Duodenal mucosa (tissue), 2 donors: ENCODE measurements at regions not wholly inside any gene's neighbourhood (a gene's known extent, or its start where the extent isn't known, plus 50 kb on each side); places are given as distances from the start of the nearest gene placed in this dataset.

Experiments used
- H3K27ac ChIP-seq: one replicate; pipeline ENCODE4 v1.7.0; 2013; ENCODE audit warnings: low read depth, low read length
- H3K27me3 ChIP-seq, 2 donors: one replicate each; pipeline ENCODE4 v1.7.0; 2013; ENCODE audit warnings: low read length in 2 of 2, control low read depth in 1 of 2; ENCODE audit not compliant: insufficient read depth in 2 of 2, control insufficient read depth in 1 of 2
- H3K36me3 ChIP-seq, 2 donors: one replicate each; pipeline ENCODE4 v1.7.0; 2013; ENCODE audit warnings: low read length in 2 of 2, control low read depth in 1 of 2; ENCODE audit not compliant: insufficient read depth in 2 of 2, control insufficient read depth in 1 of 2
- H3K4me1 ChIP-seq, 2 donors: one replicate each; pipeline ENCODE4 v1.7.0; 2013; ENCODE audit warnings: low read length in 2 of 2, control low read depth in 1 of 2; ENCODE audit not compliant: insufficient read depth in 2 of 2, control insufficient read depth in 1 of 2
- H3K4me3 ChIP-seq, 2 donors: one replicate each; pipeline ENCODE4 v1.7.0; 2013; ENCODE audit warnings: low read length in 2 of 2, low read depth in 1 of 2
- H3K9ac ChIP-seq, 2 donors: one replicate each; pipeline ENCODE4 v1.7.0; 2013; ENCODE audit warnings: low read length in 2 of 2, low read depth in 1 of 2
- H3K9me3 ChIP-seq, 2 donors: one replicate each; pipeline ENCODE4 v1.7.0; 2013; ENCODE audit warnings: low read length in 2 of 2, control low read depth in 1 of 2; ENCODE audit not compliant: control insufficient read depth in 1 of 2

- Histone ChIP-seq H3K9ac (no peak overlapping the region), H3K27me3 (no peaks in the 10 kb centered on the region), H3K27ac (no peak overlapping the region), H3K36me3 (no peaks in the 10 kb centered on the region), H3K4me3 (no peak overlapping the region), H3K9me3 (no peaks in the 10 kb centered on the region), H3K4me1 (no peaks in the 10 kb centered on the region)
Measured at GRCh38 chr11:81421251-81421860, 1312.3 kb downstream of the FAM181B start.

- no peak overlapping the region for H3K4me3 ChIP-seq
- H3K27me3 ChIP-seq, result no peaks in the 10 kb centered on the region
- no peak overlapping the region for H3K9ac ChIP-seq
- no peaks in the 10 kb centered on the region for H3K36me3 ChIP-seq
- H3K9me3 ChIP-seq, result no peaks in the 10 kb centered on the region
- H3K27ac ChIP-seq, result no peak overlapping the region
- H3K4me1 ChIP-seq, result no peaks in the 10 kb centered on the region
Measured at GRCh38 chr11:81420668-81421250, 1312.9 kb downstream of the FAM181B start.

- Histone ChIP-seq H3K4me3 (no peak overlapping the region), H3K27ac (no peak overlapping the region), H3K4me1 (no peaks in the 10 kb centered on the region), H3K36me3 (no peaks in the 10 kb centered on the region), H3K27me3 (no peaks in the 10 kb centered on the region), H3K9me3 (no peaks in the 10 kb centered on the region), H3K9ac (no peak overlapping the region)
Measured at GRCh38 chr11:81397316-81397715, 1336.3 kb downstream of the FAM181B start.

GRCh38 chr11:81394311-81394710 is 1339.4 kb downstream of the FAM181B start:
- H3K4me3 ChIP-seq, result no peak overlapping the region
- no peak overlapping the region for H3K9ac ChIP-seq
- H3K27ac ChIP-seq, result no peak overlapping the region
- H3K4me1 ChIP-seq, result no peaks in the 10 kb centered on the region
- H3K9me3 ChIP-seq, result no peaks in the 10 kb centered on the region
- no peaks in the 10 kb centered on the region for H3K27me3 ChIP-seq
- H3K36me3 ChIP-seq, result no peaks in the 10 kb centered on the region

GRCh38 chr11:81388326-81388725 is 1345.3 kb downstream of the FAM181B start:
- Histone ChIP-seq H3K36me3 (no peaks in the 10 kb centered on the region), H3K4me1 (no peaks in the 10 kb centered on the region), H3K27me3 (no peaks in the 10 kb centered on the region), H3K9me3 (peaks cover 0 to 5% of the 10 kb centered on the region in 2 donors), H3K9ac (no peak overlapping the region), H3K4me3 (no peak overlapping the region), H3K27ac (no peak overlapping the region)

GRCh38 chr11:81380395-81380794 is 1353.3 kb downstream of the FAM181B start:
- H3K9me3 ChIP-seq, result no peaks in the 10 kb centered on the region
- no peak overlapping the region for H3K9ac ChIP-seq
- no peaks in the 10 kb centered on the region for H3K27me3 ChIP-seq
- H3K4me1 ChIP-seq, result no peaks in the 10 kb centered on the region
- H3K36me3 ChIP-seq, result no peaks in the 10 kb centered on the region
- no peak overlapping the region for H3K27ac ChIP-seq
- no peak overlapping the region for H3K4me3 ChIP-seq

GRCh38 chr11:81377418-81377817 is 1356.2 kb downstream of the FAM181B start:
- H3K4me3 ChIP-seq, result no peak overlapping the region
- H3K4me1 ChIP-seq, result no peaks in the 10 kb centered on the region
- H3K9ac ChIP-seq, result no peak overlapping the region
- H3K27ac ChIP-seq, result no peak overlapping the region
- H3K9me3 ChIP-seq, result peaks cover 0 to 3% of the 10 kb centered on the region in 2 donors
- no peaks in the 10 kb centered on the region for H3K27me3 ChIP-seq
- H3K36me3 ChIP-seq, result no peaks in the 10 kb centered on the region

- peaks cover 0 to 3% of the 10 kb centered on the region in 2 donors for H3K9me3 ChIP-seq
- no peaks in the 10 kb centered on the region for H3K4me1 ChIP-seq
- H3K4me3 ChIP-seq, result no peak overlapping the region
- H3K27ac ChIP-seq, result no peak overlapping the region
- no peak overlapping the region for H3K9ac ChIP-seq
- H3K27me3 ChIP-seq, result no peaks in the 10 kb centered on the region
- no peaks in the 10 kb centered on the region for H3K36me3 ChIP-seq
Measured at GRCh38 chr11:81373986-81374385, 1359.7 kb downstream of the FAM181B start.

- H3K9ac ChIP-seq, result no peak overlapping the region
- H3K27me3 ChIP-seq, result no peaks in the 10 kb centered on the region
- no peaks in the 10 kb centered on the region for H3K4me1 ChIP-seq
- H3K36me3 ChIP-seq, result no peaks in the 10 kb centered on the region
- no peak overlapping the region for H3K4me3 ChIP-seq
- peaks cover 0 to 3% of the 10 kb centered on the region in 2 donors for H3K9me3 ChIP-seq
- no peak overlapping the region for H3K27ac ChIP-seq
Measured at GRCh38 chr11:81368192-81368591, 1365.5 kb downstream of the FAM181B start.

GRCh38 chr11:81365496-81365895 is 1368.2 kb downstream of the FAM181B start:
- Histone ChIP-seq H3K36me3 (no peaks in the 10 kb centered on the region), H3K4me1 (no peaks in the 10 kb centered on the region), H3K27me3 (no peaks in the 10 kb centered on the region), H3K4me3 (no peak overlapping the region), H3K9me3 (no peaks in the 10 kb centered on the region), H3K9ac (no peak overlapping the region), H3K27ac (no peak overlapping the region)
